Epithelial cell of esophagus (primary cell): ENCODE measurements at regions not wholly inside any gene's neighbourhood (a gene's known extent, or its start where the extent isn't known, plus 50 kb on each side); places are given as distances from the start of the nearest gene placed in this dataset.

Source experiments
- DNase-seq: peaks from one replicate; pipeline ENCODE4 v3.0.0; 2010; ENCODE audit warnings: low read depth
- H3K4me3 ChIP-seq: 2 replicates; pipeline ENCODE4 v1.5.1; 2011; ENCODE audit warnings: mild to moderate bottlenecking, low read length, control low read depth
- TF ChIP-seq, protein P1 (sequence below): IDR thresholded peaks from 2 replicates; pipeline ENCODE4 v1.5.1; 2011; ENCODE audit warnings: low read depth, mild to moderate bottlenecking, low read length, control low read depth, inconsistent platforms; ENCODE audit not compliant: insufficient read depth; ENCODE audit errors: missing control alignments

- TF ChIP-seq, protein P1, sequence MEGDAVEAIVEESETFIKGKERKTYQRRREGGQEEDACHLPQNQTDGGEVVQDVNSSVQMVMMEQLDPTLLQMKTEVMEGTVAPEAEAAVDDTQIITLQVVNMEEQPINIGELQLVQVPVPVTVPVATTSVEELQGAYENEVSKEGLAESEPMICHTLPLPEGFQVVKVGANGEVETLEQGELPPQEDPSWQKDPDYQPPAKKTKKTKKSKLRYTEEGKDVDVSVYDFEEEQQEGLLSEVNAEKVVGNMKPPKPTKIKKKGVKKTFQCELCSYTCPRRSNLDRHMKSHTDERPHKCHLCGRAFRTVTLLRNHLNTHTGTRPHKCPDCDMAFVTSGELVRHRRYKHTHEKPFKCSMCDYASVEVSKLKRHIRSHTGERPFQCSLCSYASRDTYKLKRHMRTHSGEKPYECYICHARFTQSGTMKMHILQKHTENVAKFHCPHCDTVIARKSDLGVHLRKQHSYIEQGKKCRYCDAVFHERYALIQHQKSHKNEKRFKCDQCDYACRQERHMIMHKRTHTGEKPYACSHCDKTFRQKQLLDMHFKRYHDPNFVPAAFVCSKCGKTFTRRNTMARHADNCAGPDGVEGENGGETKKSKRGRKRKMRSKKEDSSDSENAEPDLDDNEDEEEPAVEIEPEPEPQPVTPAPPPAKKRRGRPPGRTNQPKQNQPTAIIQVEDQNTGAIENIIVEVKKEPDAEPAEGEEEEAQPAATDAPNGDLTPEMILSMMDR, result no peak
- DNase-seq, result no peak
- H3K4me3 ChIP-seq, result no peak overlapping the region
Observed at GRCh38 chr9:129396365-129396708, 218.3 kb upstream of the IER5L start.

DNA sequence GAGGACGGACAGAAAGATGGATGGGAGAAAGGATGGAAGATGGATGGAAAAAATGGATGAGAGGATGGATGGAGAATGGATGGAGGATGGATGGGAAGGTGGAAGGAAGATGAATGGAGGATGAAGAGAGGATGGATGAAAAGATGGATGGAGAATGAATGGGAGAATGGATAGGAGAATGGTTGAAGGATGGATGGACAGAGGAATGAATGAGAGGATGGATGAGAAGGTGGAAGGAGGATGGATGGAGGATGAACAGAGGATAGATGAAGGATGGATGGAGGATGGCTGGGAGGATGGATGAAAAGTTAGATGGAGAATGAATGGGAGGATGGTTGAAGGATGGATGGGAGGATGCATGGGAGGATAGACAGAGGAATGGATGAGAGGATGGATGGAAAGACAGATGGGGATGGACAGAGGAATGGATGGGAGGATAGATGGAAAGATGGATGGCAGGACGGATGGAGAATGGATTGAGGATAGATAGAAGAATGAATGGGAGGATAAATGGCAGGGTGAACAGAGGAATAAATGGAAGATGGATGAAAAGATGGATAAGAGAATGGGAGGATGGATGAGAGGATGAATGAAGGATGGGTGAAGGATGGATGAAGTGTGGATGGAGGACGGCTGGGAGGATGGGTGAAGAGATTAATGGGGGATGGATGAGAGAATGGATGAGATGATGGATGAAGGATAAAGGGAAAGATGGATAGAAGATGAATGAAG lies 217.7 kb upstream of the IER5L start:
- no peak for DNase-seq
- TF ChIP-seq, protein P1, result no peak
- no peak overlapping the region for H3K4me3 ChIP-seq

DNA sequence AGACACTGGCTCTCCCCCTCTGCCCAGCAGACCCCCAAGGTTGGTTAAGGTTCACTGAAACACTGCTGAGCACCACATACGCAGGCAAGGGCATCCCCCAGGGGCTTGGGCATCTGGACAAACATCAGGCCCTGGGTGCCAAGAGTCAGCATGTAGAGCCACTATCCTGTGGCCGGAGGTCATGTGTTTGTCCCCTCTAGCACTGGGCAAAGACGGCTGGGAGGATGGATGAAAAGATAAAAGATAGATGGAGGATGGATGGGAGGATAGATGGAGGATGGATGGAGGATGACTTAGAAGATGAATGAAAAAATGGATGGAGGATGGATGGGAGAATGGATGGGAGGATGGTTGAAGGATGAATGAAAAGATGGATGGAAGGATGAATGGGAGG lies 216.8 kb upstream of the IER5L start:
- no peak for DNase-seq
- TF ChIP-seq, protein P1, result no peak
- no peak overlapping the region for H3K4me3 ChIP-seq

DNA sequence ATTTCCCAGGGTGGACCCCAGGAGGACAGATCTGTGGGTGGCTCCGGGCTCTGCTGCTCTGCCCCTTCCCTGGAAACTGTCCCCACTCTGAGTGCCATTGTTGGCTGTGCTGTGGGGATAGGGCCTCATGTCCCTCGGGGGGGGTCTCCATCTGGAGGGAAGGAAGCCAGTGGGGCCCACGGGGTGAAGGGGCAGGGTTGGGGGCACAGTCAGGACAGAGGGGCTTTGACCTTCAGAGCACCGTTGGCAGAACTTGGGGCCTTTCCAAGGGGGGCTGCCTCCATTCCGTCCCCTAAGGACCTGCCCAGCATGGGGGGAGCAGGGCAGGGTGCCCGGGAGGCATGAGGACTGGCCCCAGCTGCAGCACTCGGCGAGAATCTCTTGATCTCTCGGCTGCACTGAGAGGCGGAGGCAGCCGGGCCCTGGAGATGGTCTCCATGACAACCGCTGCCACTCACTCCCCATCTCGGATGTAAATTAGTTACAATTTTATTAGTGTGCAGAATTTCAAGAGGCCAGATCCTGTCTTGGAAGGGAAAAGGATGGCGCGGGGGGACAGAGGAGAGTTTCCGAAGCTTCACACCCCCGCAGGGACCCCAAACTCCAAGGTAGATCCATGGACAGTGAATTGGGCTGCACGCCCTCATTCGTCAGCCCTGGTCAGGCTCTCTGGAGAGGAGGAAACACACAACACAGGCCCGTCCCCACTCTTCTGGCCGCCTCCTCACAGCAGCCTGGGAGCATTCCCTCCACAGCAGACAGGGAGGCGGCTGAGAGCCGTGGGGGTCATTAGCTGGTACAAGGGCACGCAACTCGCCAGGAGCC lies 216.2 kb upstream of the IER5L start:
- TF ChIP-seq, protein P1, result no peak
- DNase-seq, result no peak
- no peak overlapping the region for H3K4me3 ChIP-seq

GRCh38 chr9:129393064-129393463 lies 215.0 kb upstream of the IER5L start:
- no peak for DNase-seq
- TF ChIP-seq, protein P1, result no peak
- H3K4me3 ChIP-seq, result no peak overlapping the region

DNA sequence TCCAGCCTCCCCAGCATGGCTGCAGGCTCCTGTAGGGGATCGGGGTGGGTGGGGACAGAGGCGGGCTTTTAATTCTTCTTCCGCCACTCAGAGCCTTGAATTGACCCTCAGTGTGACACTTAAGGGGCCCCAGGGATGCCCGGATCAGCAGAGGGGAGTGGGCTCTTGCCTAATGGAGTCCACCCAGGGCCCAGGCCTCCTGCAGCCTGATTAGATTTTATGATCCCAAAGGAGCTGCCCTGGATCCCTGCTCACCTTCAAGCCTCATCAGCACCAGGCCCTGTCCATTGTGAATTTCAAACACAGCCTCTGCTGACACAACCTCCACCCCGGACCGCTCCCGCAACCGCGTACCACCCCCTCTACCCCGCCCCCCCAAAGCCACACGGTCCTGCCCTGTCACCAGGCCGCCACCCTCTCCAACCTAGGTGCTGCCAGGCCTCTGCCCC lies 214.1 kb upstream of the IER5L start:
- no peak overlapping the region for H3K4me3 ChIP-seq

More for the DNA sequence above, 214.1 kb upstream of the IER5L start:
- TF ChIP-seq, protein P1, result no peak
- no peak for DNase-seq
